Neural cell (in vitro differentiated cells): ENCODE measurements at regions not wholly inside any gene's neighbourhood (a gene's known extent, or its start where the extent isn't known, plus 50 kb on each side); places are given as distances from the start of the nearest gene placed in this dataset.

Experiments
- CTCF ChIP-seq: fragments of 450-650 bp; IDR thresholded peaks from 2 replicates; pipeline ENCODE4 v1.5.1; 2014; ENCODE audit warnings: antibody characterized with exemption, mild to moderate bottlenecking, moderate library complexity; ENCODE audit not compliant: poor library complexity, severe bottlenecking
- EP300 ChIP-seq: fragments of 450-650 bp; conservative IDR thresholded peaks from 2 replicates; pipeline ENCODE4 v1.6.1; 2014; ENCODE audit warnings: antibody characterized with exemption, mild to moderate bottlenecking, moderate library complexity; ENCODE audit not compliant: poor library complexity, severe bottlenecking
- EZH2 ChIP-seq: fragments of 200-600, 300-800 bp; shearing (Covaris generic), sonication (generic); IDR thresholded peaks from 2 replicates; pipeline ENCODE4 v1.6.1; 2014; ENCODE audit warnings: antibody characterized with exemption, low read length, borderline replicate concordance, mild to moderate bottlenecking; ENCODE audit not compliant: insufficient read depth, poor library complexity, severe bottlenecking
- MXI1 ChIP-seq: fragments of 450-650 bp; conservative IDR thresholded peaks from 2 replicates; pipeline ENCODE4 v1.6.1; 2014; ENCODE audit warnings: antibody characterized with exemption, mild to moderate bottlenecking; ENCODE audit not compliant: poor library complexity, severe bottlenecking
- POLR2AphosphoS5 ChIP-seq: IDR thresholded peaks from 2 replicates; pipeline ENCODE4 v1.6.1; 2012
- RAD21 ChIP-seq: fragments of 450-650 bp; conservative IDR thresholded peaks from 2 replicates; pipeline ENCODE4 v1.6.1; 2014; ENCODE audit warnings: antibody characterized with exemption, mild to moderate bottlenecking, moderate library complexity
- SMC3 ChIP-seq: fragments of 450-650 bp; conservative IDR thresholded peaks from 2 replicates; pipeline ENCODE4 v1.6.1; 2014; ENCODE audit warnings: antibody characterized with exemption, mild to moderate bottlenecking, moderate library complexity; ENCODE audit not compliant: poor library complexity
- TAF1 ChIP-seq: IDR thresholded peaks from 2 replicates; pipeline ENCODE4 v1.6.1; 2012; ENCODE audit warnings: low read depth
- TF ChIP-seq, protein P1 (sequence below): IDR thresholded peaks from 2 replicates; pipeline ENCODE4 v1.6.1; 2012; ENCODE audit warnings: borderline replicate concordance

- TF ChIP-seq CTCF (no peak), EP300 (no peak), SMC3 (no peak), TAF1 (no peak), POLR2AphosphoS5 (no peak), RAD21 (no peak), EZH2 (no peak), MXI1 (no peak)
- TF ChIP-seq, protein P1, sequence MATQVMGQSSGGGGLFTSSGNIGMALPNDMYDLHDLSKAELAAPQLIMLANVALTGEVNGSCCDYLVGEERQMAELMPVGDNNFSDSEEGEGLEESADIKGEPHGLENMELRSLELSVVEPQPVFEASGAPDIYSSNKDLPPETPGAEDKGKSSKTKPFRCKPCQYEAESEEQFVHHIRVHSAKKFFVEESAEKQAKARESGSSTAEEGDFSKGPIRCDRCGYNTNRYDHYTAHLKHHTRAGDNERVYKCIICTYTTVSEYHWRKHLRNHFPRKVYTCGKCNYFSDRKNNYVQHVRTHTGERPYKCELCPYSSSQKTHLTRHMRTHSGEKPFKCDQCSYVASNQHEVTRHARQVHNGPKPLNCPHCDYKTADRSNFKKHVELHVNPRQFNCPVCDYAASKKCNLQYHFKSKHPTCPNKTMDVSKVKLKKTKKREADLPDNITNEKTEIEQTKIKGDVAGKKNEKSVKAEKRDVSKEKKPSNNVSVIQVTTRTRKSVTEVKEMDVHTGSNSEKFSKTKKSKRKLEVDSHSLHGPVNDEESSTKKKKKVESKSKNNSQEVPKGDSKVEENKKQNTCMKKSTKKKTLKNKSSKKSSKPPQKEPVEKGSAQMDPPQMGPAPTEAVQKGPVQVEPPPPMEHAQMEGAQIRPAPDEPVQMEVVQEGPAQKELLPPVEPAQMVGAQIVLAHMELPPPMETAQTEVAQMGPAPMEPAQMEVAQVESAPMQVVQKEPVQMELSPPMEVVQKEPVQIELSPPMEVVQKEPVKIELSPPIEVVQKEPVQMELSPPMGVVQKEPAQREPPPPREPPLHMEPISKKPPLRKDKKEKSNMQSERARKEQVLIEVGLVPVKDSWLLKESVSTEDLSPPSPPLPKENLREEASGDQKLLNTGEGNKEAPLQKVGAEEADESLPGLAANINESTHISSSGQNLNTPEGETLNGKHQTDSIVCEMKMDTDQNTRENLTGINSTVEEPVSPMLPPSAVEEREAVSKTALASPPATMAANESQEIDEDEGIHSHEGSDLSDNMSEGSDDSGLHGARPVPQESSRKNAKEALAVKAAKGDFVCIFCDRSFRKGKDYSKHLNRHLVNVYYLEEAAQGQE, result no peak
Observed at GRCh38 chr4:18536428-18536827, 514.9 kb upstream of the LCORL start.
